ENCODE measurements at regions not wholly inside any gene's neighbourhood (a gene's known extent, or its start where the extent isn't known, plus 50 kb on each side); places are given as distances from the start of the nearest gene placed in this dataset.

GRCh38 chr4:84441758-84442377, 57.2 kb downstream of the NKX6-1 start:
- intact Hi-C loops (cut with DNase I): no loop called here
- DNase-seq: no peak
- ATAC-seq: no peak

- intact Hi-C loops (cut with DNase I): no loop called here
- ATAC-seq (no peak), DNase-seq (no peak)
These were observed 59.1 kb downstream of the NKX6-1 start for GRCh38 chr4:84439996-84440395.

GRCh38 chr4:84436812-84437211, 62.3 kb downstream of the NKX6-1 start:
- DNase-seq (no peak), ATAC-seq (no peak)
- intact Hi-C loops (cut with DNase I): no loop called here

- DNase-seq (no peak), ATAC-seq (no peak)
- intact Hi-C loops (cut with DNase I): no loop called here
These were observed 64.7 kb downstream of the NKX6-1 start for GRCh38 chr4:84434344-84434743.

GRCh38 chr4:84433633-84434222, 65.4 kb downstream of the NKX6-1 start:
- intact Hi-C loops (cut with DNase I): no loop called here
- ATAC-seq: no peak
- DNase-seq: no peak

GRCh38 chr4:84432713-84433112, 66.4 kb downstream of the NKX6-1 start:
- DNase-seq (no peak), ATAC-seq (no peak)
- intact Hi-C loops (cut with DNase I): no loop called here

GRCh38 chr4:84420608-84421007, 78.5 kb downstream of the NKX6-1 start:
- ATAC-seq: no peak
- intact Hi-C loops (cut with DNase I): no loop called here

GRCh38 chr4:84419201-84419600, 79.9 kb downstream of the NKX6-1 start:
- DNase-seq: no peak
- no peak for ATAC-seq
- intact Hi-C loops (cut with DNase I): no loop called here

More at GRCh38 chr4:84420608-84421007, 78.5 kb downstream of the NKX6-1 start:
- no peak for DNase-seq

GRCh38 chr4:84417997-84418709, 80.9 kb downstream of the NKX6-1 start:
- ATAC-seq (no peak), DNase-seq (no peak)
- intact Hi-C loops (cut with DNase I): no loop called here

GRCh38 chr4:84413976-84414375, 85.1 kb downstream of the NKX6-1 start:
- DNase-seq (no peak), ATAC-seq (no peak)
- intact Hi-C loops (cut with DNase I): no loop called here

- no peak for ATAC-seq
- intact Hi-C loops (cut with DNase I): no loop called here
- no peak for DNase-seq
These were observed 85.6 kb downstream of the NKX6-1 start for GRCh38 chr4:84413480-84413879.

GRCh38 chr4:84412062-84412461, 87.0 kb downstream of the NKX6-1 start:
- ATAC-seq: no peak
- DNase-seq: no peak
- intact Hi-C loops (cut with DNase I): no loop called here

- no peak for ATAC-seq
- DNase-seq: no peak
- intact Hi-C loops (cut with DNase I): no loop called here
These were observed 91.3 kb downstream of the NKX6-1 start for GRCh38 chr4:84407554-84408407.

GRCh38 chr4:84403656-84404055, 95.4 kb downstream of the NKX6-1 start:
- intact Hi-C loops (cut with DNase I): no loop called here
- ATAC-seq (no peak), DNase-seq (no peak)

GRCh38 chr4:84401701-84402306, 97.3 kb downstream of the NKX6-1 start:
- intact Hi-C loops (cut with DNase I): no loop called here
- ATAC-seq: no peak

GRCh38 chr4:84394386-84394785, 104.7 kb downstream of the NKX6-1 start:
- intact Hi-C loops (cut with DNase I): no loop called here
- ATAC-seq: no peak
- DNase-seq: no peak

More at GRCh38 chr4:84401701-84402306, 97.3 kb downstream of the NKX6-1 start:
- no peak for DNase-seq

- intact Hi-C loops (cut with DNase I): no loop called here
- ATAC-seq: no peak
- DNase-seq: no peak
These were observed 106.0 kb downstream of the NKX6-1 start for GRCh38 chr4:84392951-84393590.

GRCh38 chr4:84389406-84389805, 109.7 kb downstream of the NKX6-1 start:
- intact Hi-C loops (cut with DNase I): no loop called here
- no peak for ATAC-seq
- DNase-seq: no peak

GRCh38 chr4:84385203-84385602, 113.9 kb downstream of the NKX6-1 start:
- intact Hi-C loops (cut with DNase I): no loop called here
- DNase-seq (no peak), ATAC-seq (no peak)
